NT2/D1 (cell line): ENCODE measurements at regions not wholly inside any gene's neighbourhood (a gene's known extent, or its start where the extent isn't known, plus 50 kb on each side); places are given as distances from the start of the nearest gene placed in this dataset.

ENCODE experiments used
- DNase-seq: peaks from one replicate; pipeline ENCODE4 v3.0.0-alpha.2; 2011; ENCODE audit warnings: low read depth, low spot score
- H3K27me3 ChIP-seq: 2 replicates; pipeline ENCODE4 v1.6.0; 2011; ENCODE audit warnings: mild to moderate bottlenecking; ENCODE audit not compliant: insufficient read length, insufficient read depth
- H3K36me3 ChIP-seq: 2 replicates; pipeline ENCODE4 v1.6.1; 2011; ENCODE audit warnings: mild to moderate bottlenecking, low read length, mixed read lengths; ENCODE audit not compliant: insufficient read depth, insufficient read length
- H3K4me1 ChIP-seq: 2 replicates; pipeline ENCODE4 v1.5.1; 2011; ENCODE audit not compliant: insufficient read depth, insufficient read length
- H3K4me3 ChIP-seq: 2 replicates; pipeline ENCODE4 v1.5.1; 2011; ENCODE audit warnings: low read depth; ENCODE audit not compliant: insufficient read length
- H3K9ac ChIP-seq: 2 replicates; pipeline ENCODE4 v1.6.0; 2011; ENCODE audit warnings: low read depth; ENCODE audit not compliant: insufficient read length
- H3K9me3 ChIP-seq: 2 replicates; pipeline ENCODE4 v1.5.1; 2011; ENCODE audit warnings: mild to moderate bottlenecking, low read length; ENCODE audit not compliant: insufficient read depth
- SUZ12 ChIP-seq: IDR thresholded peaks from 2 replicates; pipeline ENCODE4 v1.6.1; 2011; ENCODE audit not compliant: insufficient read length, insufficient read depth; ENCODE audit errors: extremely low read depth
- YY1 ChIP-seq: IDR thresholded peaks from 2 replicates; pipeline ENCODE4 v1.6.1; 2011; ENCODE audit not compliant: insufficient read length, insufficient read depth
- ZNF274 ChIP-seq: IDR thresholded peaks from 2 replicates; pipeline ENCODE4 v1.6.1; 2011; ENCODE audit warnings: mild to moderate bottlenecking, low read depth, low read length

DNA sequence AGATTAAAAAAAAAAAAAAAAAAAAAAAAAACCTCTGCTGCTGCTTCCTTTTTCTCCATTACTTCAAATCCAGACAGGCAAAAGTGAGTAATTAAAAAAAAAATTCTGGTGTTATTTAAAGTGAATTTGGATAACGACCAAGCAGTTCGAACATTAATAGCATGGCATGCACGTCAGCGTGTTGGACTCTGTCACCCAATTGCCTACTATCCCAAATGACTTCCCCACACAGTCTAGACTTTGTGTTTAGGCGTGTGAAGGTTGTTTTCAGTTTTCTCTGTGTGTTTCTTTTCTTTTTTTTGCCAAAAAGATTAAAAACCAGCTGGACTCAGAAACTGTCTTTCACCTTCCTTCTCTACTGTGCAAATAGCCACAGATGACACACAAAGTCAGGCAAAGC lies 321.4 kb downstream of the MSX2 start:
- H3K9ac ChIP-seq, result no peak overlapping the region
- no peaks in the 10 kb centered on the region for H3K36me3 ChIP-seq
- DNase-seq, result no peak
- H3K4me1 ChIP-seq, result no peaks in the 10 kb centered on the region
- no peak overlapping the region for H3K4me3 ChIP-seq
- H3K27me3 ChIP-seq, result no peaks in the 10 kb centered on the region
- H3K9me3 ChIP-seq, result no peaks in the 10 kb centered on the region; the same call in 1 of the 2 replicates
- no peak for TF ChIP-seq SUZ12
- TF ChIP-seq YY1, result no peak
- no peak for TF ChIP-seq ZNF274

DNA sequence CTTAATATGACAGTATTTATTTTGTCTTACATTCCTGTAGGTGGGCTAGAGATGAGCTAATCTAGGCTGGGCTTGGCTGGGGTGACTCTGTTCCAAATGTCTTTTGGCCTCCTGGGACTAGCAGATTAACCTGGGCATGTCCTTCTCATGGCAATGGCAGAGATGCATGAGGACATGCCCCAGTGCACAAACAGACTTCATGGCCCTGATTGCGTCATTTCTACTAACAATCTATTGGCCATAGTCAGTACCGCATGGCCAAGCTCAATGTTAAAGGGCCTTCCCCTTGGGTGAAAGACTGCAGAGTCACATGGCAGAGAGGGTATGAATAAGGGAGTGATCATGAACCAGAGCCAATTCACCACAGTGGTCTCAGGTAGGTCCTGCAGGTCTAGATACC lies 313.4 kb downstream of the MSX2 start:
- no peak overlapping the region for H3K9ac ChIP-seq
- no peak overlapping the region for H3K4me3 ChIP-seq
- H3K9me3 ChIP-seq, result no peaks in the 10 kb centered on the region; the same call in 1 of the 2 replicates
- DNase-seq, result no peak
- H3K36me3 ChIP-seq, result no peaks in the 10 kb centered on the region
- TF ChIP-seq SUZ12 (no peak), ZNF274 (no peak), YY1 (no peak)
- no peaks in the 10 kb centered on the region for H3K27me3 ChIP-seq
- no peaks in the 10 kb centered on the region for H3K4me1 ChIP-seq

DNA sequence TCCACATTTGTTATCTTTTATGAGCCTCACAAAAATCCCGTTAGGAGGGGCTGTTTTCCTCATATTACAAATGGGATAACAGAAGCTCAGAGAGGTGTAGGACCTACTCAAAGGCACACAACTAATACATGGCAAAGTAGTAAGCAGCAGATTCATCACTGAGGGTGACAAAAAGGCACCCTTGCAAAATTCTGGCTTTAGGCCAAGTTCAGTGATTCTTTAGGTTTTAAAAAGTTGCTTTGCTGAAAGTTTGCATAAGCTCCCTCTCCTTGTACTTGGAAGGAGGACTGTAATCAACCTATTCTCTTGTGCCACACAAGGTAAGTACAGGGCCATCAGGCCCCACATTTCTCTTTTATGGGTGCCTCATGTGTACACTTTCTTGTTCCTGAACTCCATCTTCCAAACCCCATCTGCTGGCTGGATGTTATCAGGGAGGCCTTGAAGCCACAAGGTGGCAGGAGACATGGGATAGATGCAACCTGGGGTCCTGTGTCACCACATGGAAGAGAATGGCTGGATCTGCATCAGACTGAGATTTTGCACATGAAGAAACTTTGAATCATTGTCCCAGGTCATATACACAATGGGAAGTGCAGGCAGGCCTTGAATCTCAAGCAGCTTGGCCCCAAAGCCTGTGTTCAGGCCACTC lies 311.6 kb downstream of the MSX2 start:
- Histone ChIP-seq H3K4me3 (no peak overlapping the region), H3K36me3 (no peaks in the 10 kb centered on the region), H3K9me3 (no peaks in the 10 kb centered on the region; the same call in 1 of the 2 replicates), H3K4me1 (no peaks in the 10 kb centered on the region), H3K9ac (no peak overlapping the region), H3K27me3 (no peaks in the 10 kb centered on the region)
- no peak for TF ChIP-seq YY1
- no peak for TF ChIP-seq SUZ12
- TF ChIP-seq ZNF274, result no peak
- no peak for DNase-seq

DNA sequence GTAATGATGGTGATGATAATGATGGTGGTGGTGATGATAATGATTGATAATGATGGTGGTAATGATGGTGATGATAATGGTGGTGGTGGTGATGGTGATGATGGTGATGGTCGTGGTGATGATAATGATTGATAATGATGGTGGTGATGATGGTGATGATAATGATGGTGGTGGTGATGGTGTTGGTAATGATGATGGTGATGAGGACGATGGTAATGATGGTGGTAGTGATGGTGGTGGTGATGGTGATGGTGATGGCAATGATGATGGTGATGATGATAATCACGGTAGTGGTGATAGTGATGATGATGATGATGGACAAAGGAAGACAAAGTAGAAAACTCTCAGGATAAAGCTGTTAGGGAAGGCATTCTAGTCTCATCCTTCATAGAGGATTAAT lies 310.5 kb downstream of the MSX2 start:
- no peaks in the 10 kb centered on the region for H3K27me3 ChIP-seq
- TF ChIP-seq ZNF274, result no peak
- TF ChIP-seq YY1, result no peak
- no peak for TF ChIP-seq SUZ12

DNA sequence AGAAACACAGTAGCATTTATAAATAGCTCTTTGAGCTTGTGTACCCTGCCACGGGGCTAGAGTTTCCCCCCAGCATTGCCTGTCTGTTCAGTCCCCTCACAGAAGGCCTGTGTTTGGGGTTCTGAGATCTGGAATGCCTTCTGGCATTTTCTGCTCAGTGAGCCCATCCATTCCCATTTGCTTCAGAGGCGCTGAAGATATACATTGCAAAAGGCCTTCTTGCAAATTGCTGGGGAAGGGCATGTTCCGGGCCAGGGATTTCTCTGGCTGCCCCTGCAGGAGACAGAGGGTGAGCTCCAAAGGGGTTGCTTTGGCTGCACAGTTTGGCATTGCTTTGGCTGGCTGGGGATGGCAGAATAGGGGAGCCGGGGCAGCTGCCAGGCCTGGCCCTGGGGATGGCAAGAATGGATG lies 308.4 kb downstream of the MSX2 start:
- TF ChIP-seq YY1 (no peak), ZNF274 (no peak), SUZ12 (no peak)
- Histone ChIP-seq H3K4me3 (no peak overlapping the region), H3K27me3 (no peaks in the 10 kb centered on the region), H3K4me1 (no peaks in the 10 kb centered on the region), H3K36me3 (no peaks in the 10 kb centered on the region), H3K9me3 (no peaks in the 10 kb centered on the region), H3K9ac (no peak overlapping the region)
- DNase-seq, result no peak

More for the DNA sequence above, 310.5 kb downstream of the MSX2 start:
- H3K9me3 ChIP-seq, result no peaks in the 10 kb centered on the region
- H3K4me3 ChIP-seq, result no peak overlapping the region
- no peak for DNase-seq
- H3K4me1 ChIP-seq, result no peaks in the 10 kb centered on the region
- no peaks in the 10 kb centered on the region for H3K36me3 ChIP-seq
- no peak overlapping the region for H3K9ac ChIP-seq

DNA sequence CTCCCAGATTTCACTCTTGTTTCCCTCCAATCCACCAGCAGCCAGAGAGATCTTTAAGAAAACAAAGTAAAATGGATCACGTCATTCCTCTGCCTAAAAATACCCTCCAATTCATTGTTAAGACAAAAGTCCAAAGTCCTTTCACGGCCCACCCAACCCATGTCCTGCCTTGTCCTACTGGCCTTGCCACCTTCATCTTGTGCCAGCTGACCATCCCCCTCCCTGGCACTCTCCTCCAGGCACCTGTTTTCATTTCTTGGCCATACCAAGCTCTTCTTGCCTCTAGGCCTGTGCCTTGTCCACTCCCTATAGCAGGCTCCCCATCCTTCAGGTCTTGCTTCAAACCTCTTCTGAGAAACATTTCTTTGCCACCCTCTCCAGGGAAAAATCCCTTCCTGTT lies 307.6 kb downstream of the MSX2 start:
- no peak for DNase-seq
- TF ChIP-seq YY1 (no peak), ZNF274 (no peak), SUZ12 (no peak)
- H3K36me3 ChIP-seq, result no peaks in the 10 kb centered on the region
- no peaks in the 10 kb centered on the region for H3K27me3 ChIP-seq
- H3K4me1 ChIP-seq, result no peaks in the 10 kb centered on the region
- H3K9me3 ChIP-seq, result no peaks in the 10 kb centered on the region
- no peak overlapping the region for H3K4me3 ChIP-seq
- H3K9ac ChIP-seq, result no peak overlapping the region

DNA sequence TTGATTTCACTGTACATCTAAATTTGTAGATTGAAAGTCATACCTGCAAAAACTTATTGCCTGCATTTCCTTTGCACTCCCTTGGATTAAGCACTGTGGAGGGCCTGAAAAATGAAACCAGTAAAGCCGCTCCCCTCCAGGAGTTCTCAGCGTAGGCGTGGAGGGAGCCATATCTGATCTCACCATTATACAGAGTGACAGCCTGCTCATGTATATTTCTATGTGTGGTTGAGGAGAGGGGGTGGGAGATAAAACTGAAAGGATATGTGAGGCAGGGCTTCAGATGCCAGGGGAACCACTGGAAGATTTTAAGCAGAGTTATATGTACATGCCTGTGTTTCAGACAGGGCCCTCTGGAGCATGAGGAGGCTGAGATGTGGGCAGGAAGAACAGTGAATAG lies 303.0 kb downstream of the MSX2 start:
- Histone ChIP-seq H3K9ac (no peak overlapping the region), H3K36me3 (no peaks in the 10 kb centered on the region), H3K4me3 (no peak overlapping the region), H3K27me3 (no peaks in the 10 kb centered on the region), H3K9me3 (peaks cover 12% of the 10 kb centered on the region; the same call in 1 of the 2 replicates), H3K4me1 (no peaks in the 10 kb centered on the region)
- DNase-seq, result no peak
- TF ChIP-seq SUZ12 (no peak), YY1 (no peak)

DNA sequence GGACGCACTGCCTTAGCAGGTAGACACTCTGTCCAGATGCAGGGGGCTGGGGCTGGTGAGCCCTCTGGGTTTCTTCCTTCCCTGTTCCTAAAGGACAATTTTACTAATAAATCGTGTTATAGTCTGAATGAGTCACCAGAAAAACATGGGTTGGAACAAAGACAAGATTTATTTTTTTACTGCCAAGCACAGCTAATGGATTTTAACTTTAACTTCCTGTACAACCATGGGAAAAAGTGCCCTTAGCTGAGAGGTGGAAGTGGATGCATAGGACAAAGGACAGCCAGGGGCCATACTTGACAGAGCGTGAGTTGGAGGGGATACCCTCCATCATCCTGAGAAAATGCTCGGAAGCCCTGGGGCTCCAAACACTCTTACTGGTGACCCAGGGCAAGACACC lies 300.7 kb downstream of the MSX2 start:
- H3K9me3 ChIP-seq, result peaks cover 12% of the 10 kb centered on the region; the same call in 1 of the 2 replicates
- H3K36me3 ChIP-seq, result no peaks in the 10 kb centered on the region
- H3K27me3 ChIP-seq, result no peaks in the 10 kb centered on the region
- H3K4me1 ChIP-seq, result no peaks in the 10 kb centered on the region
- H3K4me3 ChIP-seq, result no peak overlapping the region
- no peak overlapping the region for H3K9ac ChIP-seq
- TF ChIP-seq SUZ12 (no peak), ZNF274 (no peak), YY1 (no peak)
- no peak for DNase-seq
